ENCODE measurements at regions not wholly inside any gene's neighbourhood (a gene's known extent, or its start where the extent isn't known, plus 50 kb on each side); places are given as distances from the start of the nearest gene placed in this dataset.

GRCh38 chrX:809081-809480 is 178.5 kb downstream of the SHOX start:
- Histone ChIP-seq H3K9me3 (no peaks in the 10 kb centered on the region), H3K4me3 (no peak overlapping the region), H3K4me1 (no peaks in the 10 kb centered on the region), H3K36me3 (no peaks in the 10 kb centered on the region), H3K27ac (no peak overlapping the region), H3K27me3 (no peaks in the 10 kb centered on the region)
- WGBS, 2 donors (ENCODE audit: low coverage in 1 of 2) = 80 to 91% methylated on average over 2 to 11 of the region's 11 CpGs
- intact Hi-C loops (cut with DNase I; ENCODE audit: low total_unique reads) = no loop called here
- DNase-seq = no peak
- in situ Hi-C loops (cut with MboI; ENCODE audit: low pct_ligation_motif_present in 1 of 4, low pct_unique_long_range_greater_than_20kb in 1 of 4, low sequenced_read_pairs in 3 of 4) = no loop called here
- TF ChIP-seq EP300 (IDR thresholded peaks at IDR 0.05; ENCODE audit: low read depth) (no peak), POLR2AphosphoS5 (IDR thresholded peaks at IDR 0.05) (no peak), POLR2A (IDR thresholded peaks at IDR 0.05) (no peak), CTCF (IDR thresholded peaks at IDR 0.05) (no peak)

- intact Hi-C loops (cut with DNase I; ENCODE audit: low total_unique reads) = no loop called here
- no peak overlapping the region for H3K4me3 ChIP-seq
- no peaks in the 10 kb centered on the region for H3K9me3 ChIP-seq
- in situ Hi-C loops (cut with MboI; ENCODE audit: low pct_ligation_motif_present in 1 of 4, low pct_unique_long_range_greater_than_20kb in 1 of 4, low sequenced_read_pairs in 3 of 4) = no loop called here
- H3K27me3 ChIP-seq = no peaks in the 10 kb centered on the region
- no peak for DNase-seq
- no peaks in the 10 kb centered on the region for H3K36me3 ChIP-seq
- TF ChIP-seq POLR2AphosphoS5 (IDR thresholded peaks at IDR 0.05) (no peak), POLR2A (IDR thresholded peaks at IDR 0.05) (no peak), CTCF (IDR thresholded peaks at IDR 0.05) (no peak), EP300 (IDR thresholded peaks at IDR 0.05; ENCODE audit: low read depth) (no peak)
- H3K27ac ChIP-seq = no peak overlapping the region
- no peaks in the 10 kb centered on the region for H3K4me1 ChIP-seq
- 82% methylated on average over 8 of the region's 8 CpGs; no CpG with 5 or more reads in 1 of the 2 donors for WGBS, 2 donors (ENCODE audit: low coverage in 1 of 2)
Measured at GRCh38 chrX:806586-806985, 176.0 kb downstream of the SHOX start.

- no peak for DNase-seq
- Histone ChIP-seq H3K4me1 (no peaks in the 10 kb centered on the region), H3K36me3 (no peaks in the 10 kb centered on the region), H3K27me3 (no peaks in the 10 kb centered on the region), H3K27ac (no peak overlapping the region), H3K9me3 (no peaks in the 10 kb centered on the region), H3K4me3 (no peak overlapping the region)
- in situ Hi-C loops (cut with MboI; ENCODE audit: low pct_ligation_motif_present in 1 of 4, low pct_unique_long_range_greater_than_20kb in 1 of 4, low sequenced_read_pairs in 3 of 4) = no loop called here
- 79 to 89% methylated on average over 7 to 11 of the region's 11 CpGs for WGBS, 2 donors (ENCODE audit: low coverage in 1 of 2)
- TF ChIP-seq EP300 (IDR thresholded peaks at IDR 0.05; ENCODE audit: low read depth) = no peak
- no peak for TF ChIP-seq CTCF (IDR thresholded peaks at IDR 0.05)
- TF ChIP-seq POLR2AphosphoS5 (IDR thresholded peaks at IDR 0.05) = no peak
- no peak for TF ChIP-seq POLR2A (IDR thresholded peaks at IDR 0.05)
- intact Hi-C loops (cut with DNase I; ENCODE audit: low total_unique reads) = no loop called here
Measured at GRCh38 chrX:805988-806387, 175.4 kb downstream of the SHOX start.

GRCh38 chrX:805103-805670 is 174.6 kb downstream of the SHOX start:
- Histone ChIP-seq H3K36me3 (no peaks in the 10 kb centered on the region), H3K27me3 (no peaks in the 10 kb centered on the region), H3K27ac (no peak overlapping the region), H3K9me3 (no peaks in the 10 kb centered on the region), H3K4me1 (no peaks in the 10 kb centered on the region), H3K4me3 (no peak overlapping the region)
- 47 to 60% methylated on average over 2 to 16 of the region's 16 CpGs for WGBS, 2 donors (ENCODE audit: low coverage in 1 of 2)
- intact Hi-C loops (cut with DNase I; ENCODE audit: low total_unique reads) (no loop called here), in situ Hi-C loops (cut with MboI; ENCODE audit: low pct_ligation_motif_present in 1 of 4, low pct_unique_long_range_greater_than_20kb in 1 of 4, low sequenced_read_pairs in 3 of 4) (no loop called here)
- TF ChIP-seq POLR2A (IDR thresholded peaks at IDR 0.05) = no peak
- no peak for TF ChIP-seq POLR2AphosphoS5 (IDR thresholded peaks at IDR 0.05)
- DNase-seq = no peak

- intact Hi-C loops (cut with DNase I; ENCODE audit: low total_unique reads) = no loop called here
- TF ChIP-seq POLR2AphosphoS5 (IDR thresholded peaks at IDR 0.05) = no peak
- TF ChIP-seq POLR2A (IDR thresholded peaks at IDR 0.05) = no peak
- no peak for TF ChIP-seq CTCF (IDR thresholded peaks at IDR 0.05)
- TF ChIP-seq EP300 (IDR thresholded peaks at IDR 0.05; ENCODE audit: low read depth) = no peak
- H3K27me3 ChIP-seq = no peaks in the 10 kb centered on the region
- in situ Hi-C loops (cut with MboI; ENCODE audit: low pct_ligation_motif_present in 1 of 4, low pct_unique_long_range_greater_than_20kb in 1 of 4, low sequenced_read_pairs in 3 of 4) = no loop called here
- WGBS, 2 donors (ENCODE audit: low coverage in 1 of 2) = 85 to 90% methylated on average over 2 to 6 of the region's 6 CpGs
- H3K4me1 ChIP-seq = no peaks in the 10 kb centered on the region
- H3K36me3 ChIP-seq = no peaks in the 10 kb centered on the region
- H3K9me3 ChIP-seq = no peaks in the 10 kb centered on the region
- no peak for DNase-seq
- H3K4me3 ChIP-seq = no peak overlapping the region
- H3K27ac ChIP-seq = no peak overlapping the region
Measured at GRCh38 chrX:802846-803245, 172.3 kb downstream of the SHOX start.
